Sciatic nerve (tissue), 2 donors: ENCODE measurements at regions not wholly inside any gene's neighbourhood (a gene's known extent, or its start where the extent isn't known, plus 50 kb on each side); places are given as distances from the start of the nearest gene placed in this dataset.
A peak's percentile ranks its signal among the peaks of the same experiment; 100 is the strongest.

Experiments used
- ATAC-seq: fragments of 200-7000 bp; cut with Tn5 transposase; one replicate; pipeline ENCODE4 v1.9.1; 2020; ENCODE audit warnings: mild to moderate bottlenecking, moderate library complexity
- DNase-seq: peaks from one replicate; pipeline ENCODE4 v3.0.0-alpha.2; 2020; ENCODE audit warnings: low spot score
- intact Hi-C: fragments of 100-400 bp; cut with DNase I; formaldehyde crosslinking; loops from one replicate; pipeline ENCODE4 v1.14.2; 2022
- donor health status: DM: no; HTN: no; CAD: no.
- donor health status: DM: no; HTN: no; CAD: no.

GRCh38 chr2:217638533-217638932, 364.3 kb downstream of the TNS1 start:
- intact Hi-C loops: no loop called here
- no peak for DNase-seq
- no peak for ATAC-seq

DNA sequence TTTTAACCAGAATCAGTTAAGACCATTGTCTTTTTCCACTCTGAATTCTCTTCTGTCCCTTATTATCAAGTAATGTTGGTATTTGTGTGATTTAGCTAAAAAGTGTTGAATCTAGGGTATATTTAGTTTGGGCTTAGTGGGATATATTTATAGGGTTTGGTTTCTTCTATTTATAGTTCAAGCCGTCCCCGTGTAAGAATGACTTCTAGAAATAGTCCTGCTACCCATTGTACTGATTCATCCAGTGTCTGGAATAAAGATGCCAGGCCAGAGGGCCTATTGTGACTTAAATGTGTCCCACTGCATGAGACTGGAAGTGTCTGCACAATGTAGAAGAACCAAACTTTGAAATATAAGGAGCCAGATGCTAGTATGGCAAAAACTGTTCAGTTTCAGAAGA, 364.8 kb downstream of the TNS1 start:
- DNase-seq (no peak), ATAC-seq (no peak)
- intact Hi-C loops: no loop called here

DNA sequence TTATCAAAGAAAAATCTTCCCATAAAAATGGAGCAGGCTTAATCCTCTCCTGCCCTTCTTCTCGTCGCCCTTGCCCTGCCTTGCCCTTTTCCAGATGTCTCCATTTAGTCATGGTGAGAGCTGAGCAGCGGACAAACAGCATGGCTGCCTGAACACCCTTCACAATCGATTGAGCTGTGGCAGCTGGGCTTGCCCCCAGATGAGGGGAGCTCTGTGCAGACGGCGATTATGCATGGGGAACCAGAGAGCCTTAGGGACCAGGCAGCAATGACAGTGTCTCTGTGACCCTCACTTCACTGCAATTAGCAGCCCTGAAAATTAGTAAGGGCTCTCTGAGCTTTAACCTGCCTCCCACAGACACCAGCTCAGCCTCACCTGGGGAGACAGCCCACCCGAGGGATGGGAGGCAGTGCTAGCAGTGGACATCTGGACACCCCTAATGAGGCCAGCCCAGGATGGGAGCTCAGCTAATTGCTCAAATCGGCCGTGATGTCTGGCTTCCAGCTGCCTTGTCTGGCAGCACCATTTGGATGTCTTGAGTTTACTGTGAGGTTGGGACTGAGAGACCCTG, 365.7 kb downstream of the TNS1 start:
- ATAC-seq (no peak), DNase-seq (no peak)
- intact Hi-C loops: no loop called here

DNA sequence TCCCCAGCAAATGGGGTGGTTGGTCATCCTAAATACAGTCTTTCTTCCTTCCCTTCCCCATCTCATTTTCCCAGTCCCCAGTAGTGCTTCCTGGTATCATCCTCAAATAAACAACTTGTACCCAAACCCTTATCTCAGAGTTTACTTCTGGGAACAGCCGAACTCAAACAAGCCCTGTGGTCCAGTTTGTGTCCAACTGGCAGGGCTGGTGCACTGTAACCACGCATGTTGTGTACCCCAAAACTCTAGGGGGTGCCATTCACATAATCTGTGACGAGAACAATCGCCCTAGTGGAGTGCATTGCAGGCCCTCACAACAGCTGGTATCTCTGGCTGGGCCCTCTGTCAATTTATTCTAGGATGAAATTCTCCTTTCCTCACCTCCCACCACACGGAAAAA, 366.2 kb downstream of the TNS1 start:
- no peak for ATAC-seq
- intact Hi-C loops: no loop called here
- no peak for DNase-seq

- ATAC-seq: no peak
- intact Hi-C loops: no loop called here
- no peak for DNase-seq
Measured at GRCh38 chr2:217634871-217635270, 367.9 kb downstream of the TNS1 start.

DNA sequence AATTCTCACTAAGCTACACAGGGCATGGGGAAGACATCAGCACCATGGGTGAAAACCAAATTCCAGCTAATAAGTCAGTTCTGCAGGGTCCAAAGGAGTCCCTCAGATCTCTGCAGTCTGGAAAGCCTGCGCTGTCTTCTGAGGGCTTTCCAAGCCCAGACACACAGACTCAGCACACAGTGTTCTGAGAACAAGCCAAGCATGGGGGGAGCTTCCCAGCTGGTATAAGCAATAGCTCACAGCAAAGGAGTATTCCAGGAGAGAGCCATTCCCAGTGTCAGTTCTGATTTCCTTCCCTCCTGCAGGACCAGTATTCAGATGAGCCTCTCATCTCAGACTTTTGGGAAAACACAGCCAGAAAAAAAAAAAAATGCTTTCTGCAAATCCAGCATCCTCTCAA, 370.8 kb downstream of the TNS1 start:
- intact Hi-C loops: no loop called here
- no peak for DNase-seq
- ATAC-seq: peak; percentile 75

DNA sequence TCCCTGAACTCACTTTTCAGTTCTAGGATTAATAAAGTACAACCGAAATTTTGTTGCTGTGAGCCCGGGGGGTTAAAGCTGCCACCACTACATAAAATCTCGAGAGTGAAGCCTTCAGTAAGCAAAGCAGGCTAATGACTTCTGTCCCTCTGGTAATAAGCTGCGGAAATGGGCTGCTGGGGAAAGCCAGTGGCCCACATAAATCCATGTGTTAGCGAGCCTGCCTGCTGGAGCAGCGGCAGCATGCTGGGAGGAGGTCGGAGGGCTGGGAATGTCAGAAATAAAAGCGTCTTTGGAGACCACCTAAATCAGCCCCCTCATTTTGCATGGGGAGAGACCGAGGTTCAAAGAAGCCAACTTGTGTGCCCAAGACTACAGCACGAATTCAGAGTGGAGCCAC, 371.7 kb downstream of the TNS1 start:
- ATAC-seq: no peak
- no peak for DNase-seq
- intact Hi-C loops: no loop called here

DNA sequence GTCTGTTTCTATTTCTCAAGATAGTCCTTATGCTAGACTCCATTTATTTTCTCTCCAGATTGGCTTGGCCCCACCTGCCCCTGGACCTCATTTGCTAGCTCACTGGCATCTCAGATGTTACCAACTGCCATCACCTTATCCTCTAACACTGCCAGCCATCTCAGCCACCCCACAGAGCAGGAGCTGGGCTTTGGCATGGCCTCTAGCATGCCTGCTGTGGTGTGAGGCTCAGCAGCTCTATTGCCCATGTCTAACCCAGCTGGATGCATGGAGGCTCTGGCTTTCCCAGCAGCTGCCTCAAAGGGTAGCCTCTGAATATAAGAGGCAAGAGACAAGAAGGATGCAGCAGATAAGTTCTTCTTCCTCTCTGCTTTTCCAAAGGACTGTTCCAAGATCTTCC, 373.4 kb downstream of the TNS1 start:
- no peak for ATAC-seq

GRCh38 chr2:217628061-217628460, 374.7 kb downstream of the TNS1 start:
- DNase-seq (no peak), ATAC-seq (no peak)
- intact Hi-C loops: no loop called here

More for the DNA sequence above, 373.4 kb downstream of the TNS1 start:
- no peak for DNase-seq
- intact Hi-C loops: no loop called here

GRCh38 chr2:217626926-217627325, 375.9 kb downstream of the TNS1 start:
- DNase-seq (no peak), ATAC-seq (no peak)
- intact Hi-C loops: no loop called here

DNA sequence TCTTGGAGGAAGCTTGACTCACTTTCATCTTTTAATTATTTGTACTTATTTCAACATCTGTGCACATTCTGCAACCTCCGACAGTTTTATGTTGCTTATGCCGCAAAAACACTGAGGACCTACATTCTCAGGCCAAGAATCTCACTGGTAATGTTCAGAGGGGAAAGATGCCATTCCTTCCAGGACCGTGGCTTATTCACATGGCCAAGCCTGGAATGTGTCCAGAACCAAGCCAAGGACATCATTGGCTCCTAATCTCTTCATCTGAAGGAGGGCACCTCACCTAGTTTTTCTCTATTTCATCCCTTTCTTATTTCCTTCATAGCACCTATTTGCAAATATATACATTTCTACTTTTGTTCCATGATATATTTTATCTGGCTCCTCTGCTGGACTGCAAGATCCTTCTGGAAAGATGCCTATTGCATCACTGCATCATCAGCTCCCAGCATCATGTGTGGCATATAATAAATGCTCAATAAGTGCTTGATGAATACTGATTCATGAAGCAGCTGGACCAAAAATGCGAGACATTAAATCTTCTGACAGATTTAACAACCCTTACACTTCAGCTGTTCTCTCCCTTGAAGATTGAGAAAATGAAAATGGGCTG, 377.1 kb downstream of the TNS1 start:
- DNase-seq (no peak), ATAC-seq (peak; percentile 43)
- intact Hi-C loops: no loop called here

DNA sequence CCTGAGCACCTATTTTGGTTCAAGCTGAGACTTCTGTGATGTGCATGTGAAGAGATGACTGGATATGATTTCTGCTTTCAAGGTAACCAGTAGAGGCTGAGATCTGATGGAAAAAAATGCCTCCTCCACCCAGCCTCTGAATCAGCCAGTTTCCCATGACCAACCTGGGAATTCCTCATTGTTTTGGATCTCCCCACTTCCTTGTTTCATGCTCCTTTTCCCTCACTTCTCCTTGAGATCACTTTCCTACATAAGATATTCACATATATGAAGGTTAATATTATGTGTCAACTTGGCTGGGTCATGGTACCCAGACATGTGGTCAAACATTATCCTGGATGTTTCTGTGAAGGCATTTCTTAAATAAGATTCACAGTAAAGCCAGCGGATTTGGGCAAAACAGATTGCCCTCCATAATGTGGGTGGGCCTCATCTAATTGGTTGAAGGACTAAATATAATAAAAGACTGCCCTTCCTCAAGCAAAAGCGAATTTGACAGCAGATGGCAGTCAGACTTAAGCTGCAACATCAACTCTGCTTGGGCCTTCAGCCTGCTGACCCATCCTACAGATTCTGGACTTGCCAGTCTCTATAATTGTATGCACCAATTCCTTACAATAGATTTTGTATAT, 379.4 kb downstream of the TNS1 start:
- intact Hi-C loops: no loop called here
- no peak for DNase-seq
- no peak for ATAC-seq

- no peak for DNase-seq
Measured at GRCh38 chr2:217622205-217623060, 380.4 kb downstream of the TNS1 start.

DNA sequence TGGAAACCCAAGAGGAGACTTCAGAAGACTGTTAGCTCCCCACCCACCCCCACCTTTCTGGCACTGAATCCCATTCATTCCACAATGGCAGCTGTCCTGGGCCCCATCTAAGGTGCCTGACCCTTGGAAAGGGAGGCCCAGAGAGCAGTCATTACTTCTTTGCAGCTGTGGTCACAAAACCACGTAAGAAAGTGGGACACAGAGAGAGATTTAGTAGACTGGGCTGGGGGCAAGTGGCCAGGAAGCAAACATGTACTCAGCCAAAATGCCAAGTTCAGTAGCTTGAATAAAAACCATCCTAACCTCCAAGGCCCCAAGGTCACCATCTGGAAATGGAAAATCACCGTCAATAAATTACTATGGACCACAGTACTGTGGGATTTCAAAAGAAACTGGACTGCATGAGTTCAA, 381.4 kb downstream of the TNS1 start:
- DNase-seq: no peak
- intact Hi-C loops: no loop called here
- peak; percentile 64 for ATAC-seq

More at GRCh38 chr2:217622205-217623060, 380.4 kb downstream of the TNS1 start:
- peak; percentile 81 for ATAC-seq
- intact Hi-C loops: no loop called here

DNA sequence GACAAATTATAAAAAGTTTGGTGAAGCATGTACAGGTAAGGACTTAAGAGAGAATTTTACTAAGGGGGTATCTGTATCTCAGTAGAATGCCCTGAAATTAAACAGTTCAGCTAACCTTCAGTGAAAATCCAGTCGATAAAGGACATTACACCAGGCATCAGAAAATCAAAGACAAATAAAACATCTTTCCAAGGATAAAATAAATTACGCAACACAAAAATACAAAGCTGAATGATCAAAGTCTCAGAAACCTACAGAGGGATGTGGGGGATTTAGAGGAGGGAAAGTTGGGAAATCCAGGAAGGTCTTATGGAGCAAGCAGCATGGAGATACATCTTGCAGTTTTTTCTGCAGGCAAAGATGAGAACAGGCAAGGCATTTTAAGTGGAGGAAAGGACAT, 384.1 kb downstream of the TNS1 start:
- intact Hi-C loops: no loop called here
- ATAC-seq: no peak
- DNase-seq: no peak

- intact Hi-C loops: no loop called here
- DNase-seq: no peak
- ATAC-seq: no peak
Measured at GRCh38 chr2:217617616-217618022, 385.2 kb downstream of the TNS1 start.

- ATAC-seq: no peak
- intact Hi-C loops: no loop called here
Measured at GRCh38 chr2:217616936-217617335, 385.9 kb downstream of the TNS1 start.

DNA sequence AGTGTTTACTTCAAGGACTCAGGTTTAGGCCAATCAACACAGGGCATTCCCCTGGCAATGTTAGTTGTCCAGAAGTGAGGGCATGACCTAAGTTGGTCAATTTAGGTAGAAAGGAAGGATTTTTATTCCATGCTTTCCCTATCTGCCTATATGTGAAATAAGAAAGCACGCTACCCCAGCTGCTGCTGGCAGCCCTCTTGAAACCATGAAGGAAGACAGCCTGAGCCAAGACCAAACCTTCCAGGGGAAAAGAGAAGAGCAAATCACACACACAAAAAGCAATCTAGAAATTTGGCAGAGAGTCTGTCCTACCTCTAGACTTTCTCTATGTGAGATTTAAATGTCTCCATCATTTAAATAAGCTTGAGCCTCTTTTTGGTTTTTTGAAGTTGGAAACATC, 387.6 kb downstream of the TNS1 start:
- no peak for ATAC-seq
- no peak for DNase-seq
- intact Hi-C loops: no loop called here

More at GRCh38 chr2:217616936-217617335, 385.9 kb downstream of the TNS1 start:
- DNase-seq: no peak

- ATAC-seq: no peak
- no peak for DNase-seq
- intact Hi-C loops: no loop called here
Measured at GRCh38 chr2:217614498-217614897, 388.3 kb downstream of the TNS1 start.

DNA sequence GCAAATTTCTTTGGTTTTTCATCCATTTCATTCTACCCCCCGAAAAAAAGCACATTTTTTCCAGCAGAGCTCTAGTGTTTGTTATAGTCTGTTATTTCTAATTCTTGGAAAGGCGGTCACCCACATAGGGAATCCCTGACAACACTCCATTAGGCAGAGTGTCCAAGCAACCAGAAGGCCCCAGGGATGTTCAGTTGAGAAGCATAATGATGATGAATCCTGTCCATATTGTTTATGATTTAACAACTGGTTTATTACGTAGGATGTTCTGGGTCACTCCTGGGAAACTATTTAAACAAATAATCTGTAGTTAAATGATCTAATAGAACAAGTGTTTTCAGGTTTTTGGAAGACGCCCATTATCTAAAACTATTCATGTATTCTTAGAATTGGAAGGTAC, 388.7 kb downstream of the TNS1 start:
- ATAC-seq (no peak), DNase-seq (no peak)
- intact Hi-C loops: no loop called here
